ENCODE measurements at regions not wholly inside any gene's neighbourhood (a gene's known extent, or its start where the extent isn't known, plus 50 kb on each side); places are given as distances from the start of the nearest gene placed in this dataset.

DNA sequence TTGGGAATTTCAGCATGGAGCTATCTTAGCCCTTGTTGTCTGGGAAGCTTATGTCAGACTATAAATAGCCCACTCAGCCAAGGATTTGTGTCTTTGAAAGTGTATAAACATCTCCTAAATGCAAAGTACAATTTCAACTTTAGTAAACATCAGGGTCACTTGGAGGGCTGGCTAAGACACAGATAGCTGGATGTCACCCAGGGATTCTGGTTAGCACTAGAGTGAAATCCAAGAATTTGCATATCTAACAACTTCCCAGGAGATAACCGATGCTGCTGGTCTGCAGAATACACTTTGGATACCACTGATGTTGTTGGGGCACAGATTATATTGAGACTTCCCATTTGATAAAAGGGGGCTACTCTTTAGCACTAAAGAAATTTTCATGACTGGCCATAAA is 130.9 kb downstream of the PAX1 start:
- DNase-seq (ENCODE audit: low read depth in 2 of 2): no peak

DNA sequence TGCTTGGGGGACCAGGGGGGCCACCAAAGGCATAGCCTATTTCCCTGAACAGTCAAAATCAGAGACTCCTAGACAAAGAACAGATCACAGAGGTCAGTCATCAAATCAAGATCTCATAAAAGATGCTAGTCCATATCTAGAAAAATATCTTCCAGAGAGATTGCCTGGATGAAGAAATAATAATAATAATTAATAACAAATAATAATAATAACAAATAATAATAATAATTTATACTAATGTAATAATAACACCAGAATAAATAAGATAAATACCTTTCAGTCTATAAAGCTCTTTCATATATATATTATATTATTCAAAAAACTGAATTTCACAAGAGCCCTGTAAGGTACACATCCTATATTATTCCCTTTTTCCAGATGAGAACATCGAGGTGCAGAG is 129.6 kb downstream of the PAX1 start:
- DNase-seq (ENCODE audit: low read depth in 2 of 2): no peak

DNA sequence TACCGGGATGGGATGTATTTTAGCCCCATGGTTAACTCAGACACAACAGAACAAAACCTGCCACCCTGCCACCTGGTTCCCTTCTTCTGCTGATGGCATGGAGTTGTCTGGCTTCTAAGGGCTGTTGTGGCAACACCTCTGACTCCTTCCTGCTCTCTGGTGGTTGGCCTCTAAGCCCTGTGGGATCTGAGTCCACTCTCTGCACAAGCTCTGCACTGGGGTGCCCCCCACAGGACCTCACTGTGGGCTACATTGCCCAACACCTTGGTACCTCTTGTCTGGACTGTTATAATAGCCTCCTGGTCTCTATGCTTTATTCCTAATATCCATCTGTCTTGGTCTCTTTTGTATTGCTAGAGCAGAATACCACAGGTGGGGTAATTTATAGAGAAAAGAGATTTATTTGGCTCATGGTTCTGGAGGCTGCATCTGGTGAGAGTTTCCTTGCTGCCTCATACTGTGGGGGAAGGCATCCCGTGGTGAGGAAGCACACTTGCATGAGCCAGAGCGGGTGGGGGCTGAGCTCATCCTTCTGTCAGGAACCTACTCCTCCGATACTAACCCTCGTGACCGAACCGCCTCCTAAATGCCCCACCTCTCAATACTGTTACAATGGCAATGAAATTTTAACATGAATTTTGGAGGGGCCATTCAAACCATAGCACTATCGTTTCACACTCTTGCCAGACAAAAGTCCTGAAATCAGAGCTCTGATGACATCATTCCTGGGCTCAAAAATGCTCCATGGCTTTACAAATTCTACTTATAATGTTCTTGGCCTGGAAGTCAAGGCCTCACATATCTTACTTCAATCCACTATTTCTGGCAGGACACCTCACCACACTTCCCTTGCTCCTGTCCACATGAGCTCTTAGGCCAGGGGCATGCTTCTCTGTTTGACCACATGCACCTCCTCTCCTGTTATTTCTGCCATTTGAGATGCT is 127.2 kb downstream of the PAX1 start:
- no peak for DNase-seq (ENCODE audit: low read depth in 2 of 2)

DNA sequence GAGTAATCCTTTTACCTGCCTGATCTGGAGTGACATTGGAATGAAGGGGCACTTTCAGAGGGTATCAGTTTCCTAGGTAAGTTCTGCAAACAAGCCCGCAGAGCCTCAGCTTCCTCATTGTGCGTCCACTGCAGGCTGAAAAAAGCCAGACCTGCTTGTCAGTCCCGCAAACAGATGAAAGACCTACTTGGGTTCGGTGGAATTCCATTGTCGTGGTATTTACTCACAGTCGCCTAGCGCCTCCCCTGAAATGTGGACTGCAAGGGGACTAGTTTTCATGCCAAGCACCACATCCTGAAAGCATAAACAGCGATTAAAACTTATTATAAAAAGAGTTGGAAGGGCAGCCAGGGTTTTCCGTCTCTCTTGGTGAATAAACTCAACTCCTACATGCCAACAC is 121.5 kb downstream of the PAX1 start:
- no peak for DNase-seq (ENCODE audit: low read depth in 2 of 2)

DNA sequence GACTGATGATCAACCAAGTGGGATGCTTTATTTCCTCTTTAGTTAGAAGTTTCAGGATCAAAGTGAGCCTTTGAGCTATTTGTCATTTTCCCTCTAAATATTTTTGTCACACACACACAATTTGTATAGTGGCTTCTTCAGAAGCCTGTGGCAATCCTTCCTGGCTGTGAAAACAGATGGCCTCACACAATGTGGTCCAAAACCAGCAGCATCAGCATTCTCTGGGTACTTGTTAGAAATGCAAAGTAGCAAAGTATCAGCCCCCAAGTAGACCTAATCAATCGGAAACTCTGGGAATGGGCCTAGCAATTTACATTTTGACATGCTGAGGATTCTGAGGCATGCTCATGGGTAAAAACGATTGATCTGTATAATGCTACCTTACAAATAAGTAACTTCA is 115.9 kb downstream of the PAX1 start:
- no peak for DNase-seq (ENCODE audit: low read depth in 2 of 2)

DNA sequence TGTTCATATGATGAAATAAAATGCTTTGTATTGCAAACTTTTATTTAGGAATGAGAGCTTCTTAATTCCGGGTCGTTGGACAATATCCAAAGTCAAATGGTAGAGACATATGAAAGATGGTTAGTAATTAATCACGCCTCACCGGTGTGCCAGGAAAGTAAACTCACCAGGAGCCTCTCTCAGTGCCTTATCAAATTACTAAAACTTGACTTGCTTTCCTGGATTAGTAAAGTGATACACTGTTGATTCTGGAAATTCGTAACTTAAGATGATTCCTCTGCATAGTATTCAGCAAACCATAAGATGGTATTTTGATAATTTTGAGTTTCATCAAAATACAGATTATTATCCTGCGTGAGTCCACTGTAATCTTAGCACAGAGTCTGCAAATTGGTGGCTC is 115.2 kb downstream of the PAX1 start:
- DNase-seq (ENCODE audit: low read depth in 2 of 2): no peak

DNA sequence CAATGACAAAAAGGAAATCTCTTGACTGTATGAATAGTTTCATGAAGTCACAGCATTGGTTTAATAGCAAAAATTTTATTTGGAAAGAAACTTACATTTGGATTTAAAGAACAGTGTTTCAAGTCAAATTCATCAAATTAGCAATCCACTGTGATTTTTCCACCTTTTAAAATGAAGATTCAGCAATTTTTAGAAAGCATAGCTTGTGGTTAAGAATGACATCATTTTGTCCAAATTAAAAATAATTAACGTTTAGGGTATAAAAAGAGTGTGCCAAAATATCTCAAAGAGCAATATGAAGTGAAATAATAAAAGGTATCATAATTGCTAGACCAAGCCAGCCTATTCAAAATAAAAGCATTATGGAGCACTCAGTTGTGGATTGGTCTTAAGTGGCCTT is 114.6 kb downstream of the PAX1 start:
- no peak for DNase-seq (ENCODE audit: low read depth in 2 of 2)

DNA sequence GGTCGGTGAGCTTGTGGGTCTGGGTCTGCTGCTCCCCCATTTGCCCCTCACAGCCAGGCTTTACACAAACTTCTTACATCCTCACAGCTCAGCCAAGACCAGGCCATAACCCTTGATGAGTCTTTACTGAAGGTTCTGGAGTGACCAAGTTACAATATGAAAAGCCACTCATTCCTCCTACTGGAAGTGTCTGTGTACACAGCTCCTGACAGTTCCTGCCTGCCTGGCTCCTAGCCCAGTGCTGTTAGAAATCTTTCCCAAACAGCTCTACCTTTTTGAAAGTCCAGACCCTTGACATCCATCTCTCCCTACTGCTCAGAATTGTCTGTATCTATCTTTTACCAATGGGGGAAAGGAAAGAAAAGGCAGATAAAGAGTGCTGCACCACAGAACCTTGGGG is 106.9 kb downstream of the PAX1 start:
- no peak for DNase-seq (ENCODE audit: low read depth in 2 of 2)

DNA sequence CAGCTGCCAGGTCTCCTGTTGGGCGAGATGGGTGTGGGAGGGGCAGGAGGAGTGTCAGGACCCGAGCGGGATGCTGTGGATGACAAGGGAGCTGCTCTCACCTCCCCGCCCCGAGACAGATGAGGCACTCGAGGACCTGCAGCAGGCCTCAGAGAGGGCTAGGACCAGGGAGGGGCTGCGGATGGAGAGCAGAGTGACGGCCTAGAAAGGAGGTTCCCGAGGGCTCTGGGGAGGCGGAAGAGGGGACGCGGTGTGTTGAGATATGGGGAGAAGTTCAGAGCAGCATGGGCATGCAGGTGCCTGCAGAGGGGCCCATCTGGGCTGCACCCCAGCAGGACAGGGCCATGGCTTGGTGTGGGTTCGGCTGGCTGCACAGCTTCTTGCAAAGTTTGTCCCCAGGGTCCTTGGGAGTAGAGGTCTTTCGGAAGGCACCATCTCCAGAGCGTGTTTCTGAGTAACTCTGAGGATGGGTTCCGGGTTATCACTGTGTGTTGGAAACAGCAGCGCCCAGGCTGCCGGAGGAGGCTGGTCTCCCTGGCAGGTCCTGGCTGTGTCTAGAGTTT is 104.6 kb downstream of the PAX1 start:
- no peak for DNase-seq (ENCODE audit: low read depth in 2 of 2)

DNA sequence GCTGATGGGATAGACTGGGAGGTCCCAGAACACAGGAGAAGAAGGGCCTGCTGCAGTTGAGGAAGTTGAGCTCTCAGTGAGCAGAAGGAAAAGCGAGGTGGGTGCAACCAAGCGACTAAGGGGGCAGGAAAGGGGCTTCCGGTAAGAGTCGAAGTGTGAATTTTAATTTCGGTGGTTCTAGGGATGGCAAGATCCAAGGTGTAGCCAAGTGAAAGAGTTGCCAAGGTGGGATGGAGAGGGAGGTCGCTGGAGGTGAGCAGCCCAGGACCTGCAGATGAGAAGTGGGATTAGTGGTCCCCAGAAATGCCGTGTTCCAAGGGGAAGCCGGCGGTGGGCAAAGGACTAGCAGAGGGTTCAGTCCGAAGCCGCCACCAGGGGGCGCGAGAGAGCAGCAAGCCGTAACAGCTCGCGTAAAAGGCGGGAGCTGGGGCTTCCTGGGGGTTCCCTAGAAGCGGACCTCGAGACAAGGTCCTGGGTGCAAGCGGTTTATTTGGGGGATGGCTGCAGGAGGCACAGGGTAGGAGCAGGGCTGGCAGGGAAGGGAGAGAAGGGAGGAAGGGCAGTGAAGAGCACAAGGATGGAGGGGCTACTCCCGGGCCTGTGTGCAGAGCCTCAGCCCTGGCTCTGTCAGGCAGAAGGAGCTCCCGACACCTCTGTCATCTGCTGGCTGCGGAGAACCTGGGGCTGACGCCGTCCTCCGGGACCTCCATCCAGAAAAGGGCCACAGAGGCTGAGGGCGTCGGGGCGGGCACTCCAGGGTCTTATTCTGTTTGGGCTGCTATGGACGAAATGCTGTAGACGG is 103.6 kb downstream of the PAX1 start:
- DNase-seq (ENCODE audit: low read depth in 2 of 2): peak in 1 of 2 donors; percentile 1

DNA sequence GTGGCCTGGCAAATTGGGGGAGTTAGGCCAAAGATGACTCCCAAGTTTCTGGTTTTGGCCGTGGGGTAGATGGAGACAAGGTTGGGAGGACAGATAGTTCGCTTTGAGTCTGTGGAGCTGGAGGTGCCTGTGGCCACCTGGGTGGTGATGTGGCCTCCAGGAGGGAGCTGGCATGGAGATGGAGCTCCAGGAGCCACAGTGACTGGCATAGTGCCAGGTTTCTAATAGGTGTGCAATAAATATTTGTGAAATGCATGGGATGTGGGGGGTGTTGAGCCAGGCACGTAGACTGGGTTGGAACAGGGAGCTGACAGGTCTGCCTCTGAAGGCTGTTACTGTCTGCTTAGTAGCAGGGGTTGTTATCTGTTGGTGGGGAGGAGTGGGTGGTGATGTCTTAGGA is 102.7 kb downstream of the PAX1 start:
- DNase-seq (ENCODE audit: low read depth in 2 of 2): no peak

DNA sequence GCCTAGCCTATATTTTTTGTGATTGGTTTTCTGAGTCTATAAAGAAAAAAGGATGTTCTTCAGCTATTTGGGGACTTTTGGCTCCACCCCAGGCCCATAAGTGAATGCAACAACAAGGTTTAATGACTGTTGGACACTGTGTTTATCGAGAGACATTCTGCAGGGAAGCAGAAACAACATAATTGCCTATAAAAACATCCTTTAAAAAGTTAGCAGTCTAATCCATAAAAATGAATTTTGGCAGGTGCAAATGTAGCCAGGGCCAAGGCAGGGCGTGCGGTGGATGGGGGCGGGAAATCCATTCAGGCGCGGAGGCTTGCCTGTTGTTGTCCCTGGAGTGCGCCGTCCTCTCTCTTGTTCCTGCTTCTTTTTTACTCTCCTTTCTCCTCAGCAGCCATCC is 99.3 kb downstream of the PAX1 start:
- no peak for DNase-seq (ENCODE audit: low read depth in 2 of 2)

DNA sequence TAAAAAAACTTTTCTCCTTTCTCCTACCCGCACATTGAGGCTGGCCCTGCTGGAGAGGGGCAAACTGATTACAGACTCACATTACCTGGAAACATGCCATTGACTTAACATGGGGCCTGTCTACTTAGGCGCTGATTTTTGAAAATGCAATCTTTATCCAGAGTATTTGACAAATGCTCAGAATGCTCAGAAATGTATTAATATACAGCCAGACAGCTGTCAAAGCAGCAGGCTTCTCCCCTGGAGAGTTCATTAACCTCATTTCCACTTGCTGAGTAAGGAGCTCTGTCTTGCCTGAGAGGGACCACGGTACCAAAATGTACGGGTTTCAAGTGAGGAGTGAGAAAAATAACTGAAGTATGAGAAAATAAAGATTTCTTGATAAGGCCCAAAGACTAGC is 95.7 kb downstream of the PAX1 start:
- DNase-seq (ENCODE audit: low read depth in 2 of 2): no peak

DNA sequence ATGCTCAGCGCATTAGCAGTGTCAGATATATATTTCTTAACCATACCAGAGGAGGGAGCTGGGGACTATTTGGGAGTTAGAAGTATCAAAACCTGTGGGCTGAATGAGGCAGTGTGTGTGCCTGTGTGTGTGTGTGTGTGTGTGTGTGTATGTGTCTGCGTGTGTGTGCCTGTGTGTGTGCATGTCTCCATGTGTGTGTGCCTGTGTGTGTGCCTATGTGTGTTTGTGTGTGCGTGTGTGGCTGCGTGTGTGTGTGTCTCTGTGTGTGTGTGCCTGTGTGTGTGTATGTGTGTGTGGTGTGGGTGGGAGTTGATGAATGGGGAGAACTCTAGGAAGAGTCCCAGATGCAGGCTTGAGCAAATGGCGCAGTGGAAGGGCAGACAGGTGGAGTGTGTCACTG is 92.9 kb downstream of the PAX1 start:
- no peak for DNase-seq (ENCODE audit: low read depth in 2 of 2)

DNA sequence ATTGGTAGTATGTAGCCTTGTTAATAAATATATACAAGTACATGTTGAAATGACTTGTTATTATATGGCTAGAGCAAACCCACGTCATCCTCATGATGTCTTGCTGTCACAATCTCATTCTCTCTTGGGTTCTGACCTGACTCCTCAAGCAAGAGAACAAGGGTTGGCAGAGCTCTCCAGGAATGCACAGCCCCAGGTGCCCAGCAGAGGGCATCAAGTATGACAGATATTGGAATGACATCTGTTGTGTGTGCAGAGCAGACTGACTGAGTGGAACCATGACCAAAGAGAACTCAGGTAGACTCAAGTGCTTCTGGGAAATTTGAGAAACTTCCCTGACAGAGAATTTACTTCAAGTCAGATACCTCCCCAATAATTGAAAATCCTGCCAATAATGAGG is 90.6 kb downstream of the PAX1 start:
- DNase-seq (ENCODE audit: low read depth in 2 of 2): no peak

DNA sequence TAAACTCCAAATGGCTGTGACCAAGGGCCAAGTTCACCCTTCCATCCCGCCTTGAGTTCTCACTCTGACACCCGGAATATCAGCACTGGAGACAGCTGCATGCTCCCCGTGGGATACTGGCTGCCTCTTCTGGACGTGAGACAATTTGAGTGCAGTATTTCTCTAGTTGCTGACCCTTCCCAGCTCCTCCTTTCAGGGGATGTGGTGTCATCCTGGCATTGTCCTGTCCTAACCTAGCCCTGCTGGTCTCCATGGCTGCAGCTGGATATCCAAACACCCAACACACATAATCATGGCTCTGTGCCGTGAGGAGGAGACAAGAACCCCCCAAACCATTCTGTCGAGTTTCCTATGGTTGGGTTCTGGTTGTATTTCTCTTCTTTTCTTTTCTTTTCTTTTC is 82.6 kb downstream of the PAX1 start:
- no peak for DNase-seq (ENCODE audit: low read depth in 2 of 2)

DNA sequence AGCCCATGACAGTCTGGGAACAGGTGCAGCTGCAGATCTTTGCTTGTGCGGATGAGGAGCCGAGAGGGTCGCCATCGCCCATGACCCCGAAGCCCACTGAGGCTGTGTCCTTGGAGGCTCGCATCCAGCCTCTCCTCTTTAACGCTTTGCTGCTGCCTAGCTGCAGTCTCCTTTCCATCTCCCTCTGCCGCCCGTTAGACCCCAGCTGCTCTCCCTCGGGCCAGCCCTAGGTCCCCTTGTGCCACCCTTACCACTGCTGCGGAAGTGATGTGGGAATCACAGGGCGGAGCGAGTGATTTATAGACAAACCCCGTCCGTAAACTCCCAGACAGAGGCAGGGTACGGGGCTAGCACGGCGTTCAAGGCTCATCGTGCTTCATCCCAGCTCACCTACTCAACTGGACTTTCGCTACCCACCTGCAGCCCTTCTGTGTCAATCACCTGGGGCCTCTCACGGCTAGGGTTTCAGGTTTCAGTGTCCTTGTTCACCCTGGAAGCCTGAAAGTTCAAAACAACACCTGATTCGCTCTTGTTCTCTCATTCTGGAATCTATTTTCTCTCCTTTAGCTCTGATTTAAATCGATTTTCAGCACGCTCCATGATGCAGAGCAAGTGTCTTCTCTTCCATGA is 76.1 kb downstream of the PAX1 start:
- DNase-seq (ENCODE audit: low read depth in 2 of 2): no peak

DNA sequence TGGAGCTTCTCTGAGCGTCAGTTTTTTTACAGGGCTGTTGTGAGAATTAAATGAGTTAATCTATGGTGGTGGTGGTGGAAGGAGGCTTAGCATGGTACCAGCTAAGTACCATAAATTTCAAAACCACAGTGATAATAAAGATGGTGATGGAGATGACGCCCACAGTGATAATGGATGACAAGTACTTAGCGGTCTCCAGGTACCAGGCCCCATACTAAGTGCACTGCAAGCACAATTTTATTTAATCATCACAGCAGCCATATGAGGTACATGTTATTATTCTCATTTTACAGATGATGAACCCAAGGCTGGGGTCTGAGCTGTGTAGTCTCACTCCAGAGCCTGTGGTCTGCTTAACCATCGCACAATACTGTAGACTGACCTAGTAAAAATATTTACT is 75.1 kb downstream of the PAX1 start:
- DNase-seq (ENCODE audit: low read depth in 2 of 2): no peak

Measured in stimulated activated CD8-positive, alpha-beta memory T cell treated with anti-CD3 and anti-CD28 coated beads, Interleukin-7, amount 100 ng/mL, for 1 hour (primary cell).